T-helper 17 cell (primary cell): ENCODE measurements at regions not wholly inside any gene's neighbourhood (a gene's known extent, or its start where the extent isn't known, plus 50 kb on each side); places are given as distances from the start of the nearest gene placed in this dataset.
"Not testable (repeated sequence)": the region's sequence is repeated elsewhere in the genome, so short reads cannot be mapped to it uniquely, and the experiment has no call there.

Experiments
- ATAC-seq: fragments of 150-1000 bp; cut with Tn5 transposase; 2 replicates; pipeline ENCODE4 v1.10.0; 2021; ENCODE audit warnings: mild to moderate bottlenecking, moderate library complexity
- DNase-seq, 3 donors: peaks; one replicate each; pipeline versions ENCODE4 v3.0.0 to v3.0.0-alpha.2; 2020 to 2021
- H3K9me3 ChIP-seq: one replicate; pipeline ENCODE4 v1.7.0; 2013; ENCODE audit warnings: low read length, mild to moderate bottlenecking; ENCODE audit not compliant: control insufficient read depth, poor library complexity, severe bottlenecking
- H3K27ac Mint-ChIP-seq: one replicate; pipeline ENCODE4 v1.8.0; 2022; ENCODE audit warnings: mild to moderate bottlenecking, moderate library complexity, mixed read lengths
- H3K27me3 Mint-ChIP-seq: one replicate; pipeline ENCODE4 v1.8.0; 2022; ENCODE audit warnings: mixed read lengths
- H3K36me3 Mint-ChIP-seq: one replicate; pipeline ENCODE4 v1.8.0; 2022; ENCODE audit warnings: low read depth, mixed read lengths
- H3K4me1 Mint-ChIP-seq: one replicate; pipeline ENCODE4 v1.8.0; 2022; ENCODE audit warnings: mild to moderate bottlenecking, mixed read lengths
- H3K4me3 Mint-ChIP-seq: one replicate; pipeline ENCODE4 v1.8.0; 2022; ENCODE audit warnings: mild to moderate bottlenecking, moderate library complexity, mixed read lengths

DNA sequence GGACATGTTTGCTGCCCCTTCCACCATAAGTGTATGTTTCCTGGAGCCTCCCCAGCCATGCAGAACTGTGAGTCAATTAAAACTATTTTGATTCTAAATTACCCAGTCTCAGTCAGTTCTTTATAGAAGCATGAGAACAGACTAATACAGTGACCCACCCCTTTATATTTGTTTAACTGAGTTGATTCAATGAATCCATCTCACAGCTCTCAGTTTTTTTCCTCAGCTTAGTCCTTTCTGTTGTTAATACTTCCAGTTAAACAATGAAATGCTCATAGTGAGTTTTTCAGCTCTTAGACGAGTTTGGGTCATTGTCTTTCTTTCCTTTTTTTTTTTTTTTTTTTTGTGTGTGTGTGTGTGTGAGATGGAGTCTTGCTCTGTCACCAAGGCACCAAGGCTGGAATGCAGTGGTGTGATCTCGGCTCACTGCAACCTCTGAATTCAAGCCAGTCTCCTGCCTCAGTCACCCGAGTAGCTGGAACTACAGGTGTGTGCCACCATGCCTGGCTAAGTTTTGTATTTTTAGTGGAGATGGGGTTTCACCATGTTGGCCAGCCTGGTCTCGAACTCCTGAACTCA is 627.4 kb downstream of the SPATA31A7 start:
- not testable (repeated sequence) for ATAC-seq, H3K4me1 Mint-ChIP-seq, H3K9me3 ChIP-seq, H3K27ac Mint-ChIP-seq, H3K4me3 Mint-ChIP-seq, DNase-seq, H3K27me3 Mint-ChIP-seq, H3K36me3 Mint-ChIP-seq

DNA sequence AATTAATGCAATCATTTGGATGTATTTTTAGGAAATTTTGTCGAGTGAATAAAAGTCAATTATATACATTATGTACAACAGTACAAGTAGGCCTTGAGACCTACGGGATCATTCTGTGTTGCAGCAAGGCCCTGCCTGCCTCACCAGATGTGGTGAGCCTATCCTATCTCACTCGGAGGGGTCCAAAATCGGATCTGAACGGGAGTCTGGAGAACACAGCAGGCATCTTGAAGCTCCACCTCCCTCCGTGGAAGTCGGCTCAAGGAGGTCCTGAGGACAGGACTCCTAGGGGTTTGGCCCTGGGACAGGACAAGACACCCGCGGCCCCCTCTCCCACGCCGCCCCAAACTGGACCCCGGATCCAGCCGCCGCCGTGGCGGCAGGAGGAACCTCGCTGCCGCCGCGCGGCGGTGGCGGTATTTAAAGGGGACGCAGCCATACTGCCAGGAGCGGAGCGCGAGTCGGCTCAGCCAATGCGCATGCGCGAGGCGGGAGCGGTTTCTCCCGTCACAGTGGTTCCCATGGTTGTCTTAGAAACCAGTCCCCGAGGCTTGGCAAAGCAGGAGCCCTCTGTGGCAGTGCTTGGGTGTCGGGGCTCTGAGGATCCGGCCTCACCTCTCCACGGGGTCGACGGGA is 663.9 kb downstream of the SPATA31A7 start:
- not testable (repeated sequence) for H3K27me3 Mint-ChIP-seq, H3K27ac Mint-ChIP-seq, H3K9me3 ChIP-seq, H3K4me3 Mint-ChIP-seq, H3K36me3 Mint-ChIP-seq, H3K4me1 Mint-ChIP-seq
- DNase-seq, result peak; percentile 44 to 77 (median 59)
- peak; percentile 68 for ATAC-seq

DNA sequence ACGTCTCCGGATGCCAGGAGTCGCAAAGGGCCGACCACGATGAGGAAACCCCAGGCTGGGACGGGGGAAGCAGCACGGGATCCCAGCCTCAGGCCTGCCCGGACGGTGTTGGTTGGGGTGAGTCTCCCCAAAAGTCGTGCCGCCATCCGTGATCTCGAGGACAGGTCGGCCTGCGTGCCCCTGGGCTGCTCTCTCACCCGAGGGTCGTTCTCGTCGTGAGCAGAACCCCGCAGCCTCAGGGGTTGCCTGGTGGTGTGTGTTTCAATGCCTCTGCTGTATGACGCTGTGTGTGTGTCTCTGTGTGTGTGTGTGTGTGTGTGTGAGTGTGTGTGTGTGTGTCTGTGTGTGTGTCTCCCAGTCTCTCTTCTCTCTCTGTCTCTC is 664.4 kb downstream of the SPATA31A7 start:
- H3K36me3 Mint-ChIP-seq, DNase-seq, H3K4me1 Mint-ChIP-seq, H3K9me3 ChIP-seq, H3K27ac Mint-ChIP-seq, ATAC-seq, H3K27me3 Mint-ChIP-seq, H3K4me3 Mint-ChIP-seq: not testable (repeated sequence)

DNA sequence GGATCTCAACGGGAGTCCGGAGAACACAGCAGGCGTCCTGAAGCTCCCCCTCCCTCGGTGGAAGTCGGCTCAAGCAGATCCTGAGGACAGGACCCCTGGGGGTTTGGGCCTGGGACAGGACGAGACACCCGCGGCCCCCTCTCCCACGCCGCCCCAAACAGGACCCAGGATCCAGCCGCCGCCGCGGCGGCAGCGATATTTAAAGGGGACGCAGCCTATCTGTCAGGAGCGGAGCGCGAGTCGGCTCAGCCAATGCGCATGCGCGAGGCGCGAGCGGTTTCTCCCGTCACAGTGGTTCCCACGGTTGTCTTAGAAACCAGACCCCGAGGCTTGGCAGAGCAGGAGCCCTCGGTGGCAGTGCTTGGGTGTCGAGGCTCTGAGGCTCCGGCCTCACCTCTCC is 666.4 kb downstream of the SPATA31A7 start:
- DNase-seq, H3K27ac Mint-ChIP-seq, H3K36me3 Mint-ChIP-seq, H3K4me1 Mint-ChIP-seq, H3K27me3 Mint-ChIP-seq, H3K4me3 Mint-ChIP-seq, H3K9me3 ChIP-seq: not testable (repeated sequence)
- peak; percentile 71 for ATAC-seq

DNA sequence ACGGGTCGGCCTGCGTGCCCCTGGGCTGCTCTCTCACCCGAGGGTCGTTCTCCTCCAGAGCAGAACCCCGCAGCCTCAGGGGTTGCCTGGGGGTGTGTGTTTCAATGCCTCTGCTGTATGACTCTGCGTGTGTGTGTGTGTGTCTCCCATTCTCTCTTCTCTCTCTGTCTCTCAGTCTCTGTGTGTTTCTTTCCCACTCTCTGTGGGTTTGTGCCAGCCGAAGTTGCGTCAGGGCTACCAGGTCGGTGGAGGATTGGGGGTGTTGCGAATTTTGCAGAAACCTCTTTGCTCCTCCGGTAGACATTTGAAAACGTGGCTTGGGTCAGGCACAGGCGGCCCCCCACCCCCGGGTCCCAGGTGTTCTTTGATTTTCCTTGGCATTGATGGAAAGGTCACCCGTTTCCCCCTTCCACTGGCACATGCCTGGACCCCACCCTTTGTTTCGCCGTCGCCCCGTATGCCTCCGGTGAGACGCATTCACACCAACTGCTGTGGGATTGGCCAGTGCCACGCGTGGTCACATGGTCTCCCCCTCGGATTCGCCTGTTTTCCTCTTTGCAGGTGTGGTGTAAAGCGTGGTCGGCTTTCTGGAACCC is 667.1 kb downstream of the SPATA31A7 start:
- peak in 1 of 3 donors; percentile 9 for DNase-seq
- not testable (repeated sequence) for H3K4me1 Mint-ChIP-seq, H3K27me3 Mint-ChIP-seq, H3K4me3 Mint-ChIP-seq, H3K36me3 Mint-ChIP-seq, ATAC-seq, H3K9me3 ChIP-seq, H3K27ac Mint-ChIP-seq

DNA sequence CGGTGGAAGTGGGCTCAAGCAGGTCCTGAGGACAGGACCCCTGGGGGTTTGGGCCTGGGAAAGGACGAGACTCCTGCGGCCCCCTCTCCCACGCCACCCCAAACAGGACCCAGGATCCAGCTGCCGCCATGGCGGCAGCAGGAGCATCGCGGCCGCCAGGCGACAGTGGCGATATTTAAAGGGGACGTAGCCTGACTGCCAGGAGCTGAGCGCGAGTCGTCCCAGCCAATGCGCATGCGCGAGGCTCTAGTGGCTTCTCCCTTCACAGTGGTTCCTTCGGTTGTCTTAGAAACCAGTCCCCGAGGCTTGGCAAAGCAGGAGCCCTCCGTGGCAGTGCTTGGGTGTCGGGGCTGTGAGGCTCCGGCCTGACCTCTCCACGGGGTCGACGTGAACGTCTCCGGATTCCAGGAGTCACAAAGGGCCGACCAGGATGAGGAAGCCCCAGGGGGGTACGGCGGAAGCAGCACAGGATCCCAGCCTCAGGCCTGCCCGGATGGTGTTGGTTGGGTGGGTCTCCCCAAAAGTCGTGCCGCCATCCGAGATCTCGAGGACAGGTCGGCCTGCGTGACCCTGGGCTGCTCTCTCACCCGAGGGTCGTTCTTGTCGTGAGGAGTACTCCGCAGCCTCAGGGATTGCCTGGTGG is 668.0 kb downstream of the SPATA31A7 start:
- H3K27me3 Mint-ChIP-seq, H3K27ac Mint-ChIP-seq, H3K36me3 Mint-ChIP-seq, DNase-seq, H3K4me3 Mint-ChIP-seq, H3K4me1 Mint-ChIP-seq, H3K9me3 ChIP-seq: not testable (repeated sequence)
- peak; percentile 73 for ATAC-seq

DNA sequence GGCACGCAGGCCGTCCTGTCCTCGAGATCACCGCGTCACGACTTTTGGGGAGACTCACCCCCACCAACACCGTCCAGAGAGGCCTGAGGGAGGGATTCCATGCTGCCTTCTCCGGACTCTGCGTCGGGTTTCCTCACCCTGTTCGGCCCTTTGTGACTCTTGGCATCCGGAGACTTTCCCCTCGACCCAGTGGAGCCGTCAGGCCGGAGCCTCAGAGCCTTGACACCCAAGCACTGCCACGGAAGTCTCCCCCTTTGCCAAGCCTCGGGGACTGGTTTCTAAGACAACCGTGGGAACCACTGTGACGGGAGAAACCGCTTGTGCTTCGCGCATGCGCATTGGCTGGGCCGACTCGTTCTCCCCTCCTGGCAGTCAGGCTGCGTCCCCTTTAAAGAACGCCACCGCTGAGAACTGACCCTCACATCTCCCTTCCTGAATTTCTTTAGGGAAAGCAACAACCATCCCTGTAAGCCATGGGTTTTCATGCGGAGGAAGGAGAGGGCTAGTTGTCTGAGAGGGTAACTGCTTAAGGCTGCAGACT is 672.7 kb downstream of the SPATA31A7 start:
- H3K9me3 ChIP-seq, H3K4me1 Mint-ChIP-seq, H3K27ac Mint-ChIP-seq, H3K27me3 Mint-ChIP-seq, H3K4me3 Mint-ChIP-seq, ATAC-seq, H3K36me3 Mint-ChIP-seq: not testable (repeated sequence)
- peak in 1 of 3 donors; percentile 23 for DNase-seq

DNA sequence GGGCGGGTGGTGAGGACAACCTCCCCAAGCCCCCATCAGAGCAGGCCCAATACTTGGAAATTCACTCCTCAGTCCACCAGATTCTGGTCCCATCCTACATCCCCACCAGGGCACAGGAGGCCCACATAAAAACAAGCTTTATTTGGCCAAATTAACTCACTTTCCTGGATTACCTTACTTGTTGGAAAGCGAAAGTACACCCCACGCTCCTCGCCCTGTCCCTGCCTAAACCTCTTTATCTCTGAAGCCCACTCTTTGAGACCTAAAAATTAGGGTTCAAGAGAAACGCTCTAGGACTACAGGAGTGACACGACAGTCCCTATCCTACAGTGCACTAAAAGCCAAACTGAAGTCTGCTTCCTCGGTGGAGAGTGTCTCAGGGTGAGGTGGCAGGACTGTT is 674.6 kb downstream of the SPATA31A7 start:
- not testable (repeated sequence) for H3K4me1 Mint-ChIP-seq, H3K27me3 Mint-ChIP-seq, ATAC-seq, H3K4me3 Mint-ChIP-seq, DNase-seq, H3K9me3 ChIP-seq, H3K27ac Mint-ChIP-seq, H3K36me3 Mint-ChIP-seq

DNA sequence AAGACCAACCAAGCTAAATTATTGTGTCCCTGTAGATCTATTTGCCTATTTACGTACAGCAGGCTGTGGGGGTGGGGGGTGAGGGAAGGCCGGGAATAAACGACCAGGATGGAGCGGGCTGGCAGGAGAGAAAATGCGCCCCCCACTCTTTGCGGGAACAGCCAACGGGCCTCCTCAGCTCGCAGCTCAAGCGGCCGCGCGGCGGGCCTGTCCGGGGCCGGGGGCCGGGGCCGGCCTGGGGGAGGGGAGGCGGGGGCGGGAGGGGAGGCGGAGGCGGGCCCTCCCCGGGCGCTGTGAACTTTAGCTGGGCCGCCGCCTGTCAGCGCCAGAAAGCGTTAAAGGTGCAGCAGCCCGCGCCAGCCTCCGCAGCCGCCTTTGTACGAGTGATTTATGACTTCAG is 679.1 kb downstream of the SPATA31A7 start:
- H3K4me1 Mint-ChIP-seq, H3K27me3 Mint-ChIP-seq, H3K27ac Mint-ChIP-seq, ATAC-seq, H3K4me3 Mint-ChIP-seq, DNase-seq, H3K9me3 ChIP-seq, H3K36me3 Mint-ChIP-seq: not testable (repeated sequence)

DNA sequence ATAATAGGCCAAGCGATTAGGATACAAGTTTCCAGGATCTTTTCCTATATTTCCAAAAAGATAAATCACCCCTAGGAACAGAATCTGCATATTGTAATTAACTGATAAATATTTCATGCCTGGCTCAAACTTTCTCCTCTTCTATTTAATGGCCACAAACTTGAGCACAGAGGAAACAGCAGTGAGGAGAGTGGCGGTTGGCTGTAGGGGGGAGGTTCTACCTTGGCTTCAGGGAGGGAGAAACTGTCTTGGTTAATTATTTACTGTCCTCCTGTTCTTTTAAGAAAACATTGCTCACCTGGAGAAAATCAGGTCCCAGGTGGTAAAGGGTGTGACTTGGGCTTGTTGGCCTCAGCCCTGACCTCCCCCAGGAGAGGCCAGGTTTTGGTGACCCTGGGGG is 682.5 kb downstream of the SPATA31A7 start:
- not testable (repeated sequence) for H3K9me3 ChIP-seq, H3K4me3 Mint-ChIP-seq, H3K27ac Mint-ChIP-seq, H3K4me1 Mint-ChIP-seq, ATAC-seq, H3K36me3 Mint-ChIP-seq, H3K27me3 Mint-ChIP-seq, DNase-seq
